Activated CD4-positive, alpha-beta T cell treated with anti-CD3 and anti-CD28 coated beads for 36 hours (primary cell): ENCODE measurements at regions not wholly inside any gene's neighbourhood (a gene's known extent, or its start where the extent isn't known, plus 50 kb on each side); places are given as distances from the start of the nearest gene placed in this dataset.
"Not testable (repeated sequence)": the region's sequence is repeated elsewhere in the genome, so short reads cannot be mapped to it uniquely, and the experiment has no call there.

Source experiments
- ATAC-seq: fragments of 200-7000 bp; cut with Tn5 transposase; one replicate; pipeline ENCODE4 v1.10.0; 2021; ENCODE audit warnings: mild to moderate bottlenecking, moderate library complexity
- CTCF ChIA-PET: fragments of 350-600 bp; sonication (Branson Sonifier 250); formaldehyde crosslinking; loops from one replicate; lab custom pipeline; 2021; ENCODE audit warnings: antibody characterized with exemption; lab: Charles Lee
- POLR2A ChIA-PET: fragments of 350-600 bp; sonication (Branson Sonifier 250); formaldehyde crosslinking; loops from one replicate; lab custom pipeline; 2021; ENCODE audit warnings: antibody characterized with exemption, inconsistent platforms; lab: Charles Lee
- DNase-seq: peaks from one replicate; pipeline ENCODE4 v3.0.0-alpha.2; 2020
- H3K27ac Mint-ChIP-seq: one replicate; pipeline ENCODE4 v1.8.0; 2021; ENCODE audit warnings: mixed read lengths
- H3K27me3 Mint-ChIP-seq: one replicate; pipeline ENCODE4 v1.8.0; 2021; ENCODE audit warnings: mixed read lengths
- H3K36me3 Mint-ChIP-seq: one replicate; pipeline ENCODE4 v1.8.0; 2021; ENCODE audit warnings: low read depth, mixed read lengths
- H3K4me1 Mint-ChIP-seq: one replicate; pipeline ENCODE4 v1.8.0; 2021; ENCODE audit warnings: mixed read lengths
- H3K4me3 Mint-ChIP-seq: one replicate; pipeline ENCODE4 v1.8.0; 2021; ENCODE audit warnings: mild to moderate bottlenecking, moderate library complexity, mixed read lengths
- H3K9me3 Mint-ChIP-seq: one replicate; pipeline ENCODE4 v1.8.0; 2021; ENCODE audit warnings: low read depth, mixed read lengths
- intact Hi-C, 2 experiments: fragments of 100-400 bp; cut with DNase I in 1 of 2; cut with micrococcal nuclease in 1 of 2; formaldehyde crosslinking; loops; one replicate each; pipeline versions ENCODE4 v1.14.2 to v1.15.1; 2022 to 2024; cut with DNase I, micrococcal nuclease

DNA sequence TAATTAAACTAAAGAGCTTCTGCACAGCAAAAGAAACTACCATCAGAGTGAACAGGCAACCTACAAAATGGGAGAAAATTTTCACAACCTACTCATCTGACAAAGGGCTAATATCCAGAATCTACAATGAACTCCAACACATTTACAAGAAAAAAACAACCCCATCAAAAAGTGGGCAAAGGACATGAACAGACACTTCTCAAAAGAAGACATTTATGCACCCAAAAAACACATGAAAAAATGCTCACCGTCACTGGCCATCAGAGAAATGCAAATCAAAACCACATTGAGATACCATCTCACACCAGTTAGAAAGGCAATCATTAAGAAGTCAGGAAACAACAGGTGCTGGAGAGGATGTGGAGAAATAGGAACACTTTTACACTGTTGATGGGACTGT is 247.6 kb downstream of the FZD1 start:
- H3K9me3 Mint-ChIP-seq, H3K4me3 Mint-ChIP-seq, POLR2A ChIA-PET, H3K27ac Mint-ChIP-seq, H3K4me1 Mint-ChIP-seq, intact Hi-C loops, H3K27me3 Mint-ChIP-seq, CTCF ChIA-PET, ATAC-seq, H3K36me3 Mint-ChIP-seq, DNase-seq: not testable (repeated sequence)

DNA sequence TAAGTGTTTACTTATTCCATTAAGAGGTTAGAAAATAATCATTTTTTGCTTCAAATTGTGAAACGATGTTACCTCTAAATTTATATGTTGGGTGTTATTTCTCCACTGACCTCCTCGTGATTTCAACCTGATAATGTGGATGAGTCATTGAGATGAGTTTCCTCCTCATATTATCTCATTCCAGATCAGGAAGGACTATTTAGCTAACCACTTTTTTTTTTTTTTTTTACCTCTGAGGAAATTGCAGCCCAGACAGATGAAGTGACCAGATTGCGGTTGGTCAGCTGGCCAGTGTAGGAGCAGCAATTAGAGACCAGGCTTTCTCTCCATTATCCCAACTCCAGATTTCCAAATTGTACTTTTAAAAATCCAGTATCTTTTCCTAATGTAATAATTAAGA is 248.7 kb downstream of the FZD1 start:
- no peak for DNase-seq
- ChIA-PET POLR2A (no interaction called here), CTCF (no interaction called here)
- no peak for ATAC-seq
- H3K27ac Mint-ChIP-seq: no peak overlapping the region
- peaks cover 3% of the 10 kb centered on the region for H3K9me3 Mint-ChIP-seq
- no peaks in the 10 kb centered on the region for H3K36me3 Mint-ChIP-seq
- H3K4me1 Mint-ChIP-seq: no peaks in the 10 kb centered on the region
- no peak overlapping the region for H3K4me3 Mint-ChIP-seq
- no peaks in the 10 kb centered on the region for H3K27me3 Mint-ChIP-seq
- intact Hi-C loops: no loop called here

DNA sequence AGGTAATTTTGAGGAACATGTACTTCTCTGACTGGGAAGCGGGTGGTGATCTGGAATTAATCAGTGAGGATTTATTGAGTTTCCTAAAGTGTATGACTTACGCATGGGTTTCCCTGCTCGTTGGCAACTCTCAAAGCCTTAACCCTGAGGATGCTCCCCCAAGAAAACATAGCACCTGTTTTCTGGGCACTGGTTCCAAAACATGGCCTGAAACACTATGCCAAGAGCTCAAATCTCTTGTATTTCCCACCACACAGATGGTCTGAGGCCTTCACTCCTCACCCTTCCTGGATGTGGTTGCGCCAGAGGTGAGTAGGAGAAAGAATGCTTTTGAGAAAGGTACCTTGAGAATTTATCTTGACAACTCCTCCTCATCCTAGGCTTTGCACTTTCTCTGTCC is 250.4 kb downstream of the FZD1 start:
- intact Hi-C loops: no loop called here
- Mint-ChIP-seq H3K4me3 (no peak overlapping the region), H3K27ac (no peak overlapping the region), H3K36me3 (no peaks in the 10 kb centered on the region), H3K27me3 (peaks cover 3% of the 10 kb centered on the region), H3K4me1 (no peaks in the 10 kb centered on the region), H3K9me3 (peaks cover 2% of the 10 kb centered on the region)
- no peak for DNase-seq
- ChIA-PET CTCF (no interaction called here), POLR2A (no interaction called here)
- no peak for ATAC-seq

- ChIA-PET CTCF (no interaction called here), POLR2A (no interaction called here)
- intact Hi-C loops: no loop called here
- Mint-ChIP-seq H3K27me3 (peaks cover 3% of the 10 kb centered on the region), H3K27ac (no peak overlapping the region), H3K9me3 (peaks cover 2% of the 10 kb centered on the region), H3K4me1 (no peaks in the 10 kb centered on the region), H3K4me3 (no peak overlapping the region), H3K36me3 (no peaks in the 10 kb centered on the region)
- DNase-seq (no peak), ATAC-seq (no peak)
These were observed 251.7 kb downstream of the FZD1 start for GRCh38 chr7:91515961-91516360.

- Mint-ChIP-seq H3K4me3 (no peak overlapping the region), H3K27me3 (peaks cover 3% of the 10 kb centered on the region), H3K27ac (no peak overlapping the region), H3K4me1 (no peaks in the 10 kb centered on the region), H3K36me3 (no peaks in the 10 kb centered on the region), H3K9me3 (no peaks in the 10 kb centered on the region)
- ChIA-PET CTCF (interaction anchor here (0.8 kb wide), 1 partner anchor 906 kb away, joined by 3 read pairs; no protein-coding TSS in a partner anchor), POLR2A (no interaction called here)
- intact Hi-C loops: no loop called here
- ATAC-seq (no peak), DNase-seq (no peak)
These were observed 253.1 kb downstream of the FZD1 start for GRCh38 chr7:91517201-91517785.

DNA sequence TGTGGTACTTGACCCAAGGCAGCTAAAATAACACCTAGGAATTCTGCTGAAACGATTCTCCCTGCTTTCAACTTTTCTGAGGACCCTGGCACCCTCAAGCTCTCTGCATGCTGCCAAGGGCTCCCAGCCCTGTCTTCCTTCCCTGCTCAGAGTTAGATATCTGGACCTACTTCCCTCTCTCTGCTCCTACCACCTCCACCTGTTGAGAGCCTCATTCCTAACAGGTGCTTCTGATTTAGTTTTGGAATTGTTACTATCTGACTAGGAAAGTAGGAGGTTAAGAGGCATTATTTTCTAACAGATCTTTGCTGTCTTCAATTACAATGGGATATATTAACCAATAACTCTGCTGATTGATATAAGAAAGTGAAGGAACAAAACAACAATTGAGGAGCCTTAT is 253.8 kb downstream of the FZD1 start:
- ATAC-seq (no peak), DNase-seq (no peak)
- Mint-ChIP-seq H3K27me3 (peaks cover 3% of the 10 kb centered on the region), H3K4me1 (no peaks in the 10 kb centered on the region), H3K27ac (no peak overlapping the region), H3K4me3 (no peak overlapping the region), H3K9me3 (no peaks in the 10 kb centered on the region), H3K36me3 (no peaks in the 10 kb centered on the region)
- intact Hi-C loops: no loop called here
- ChIA-PET CTCF (interaction anchor here (0.8 kb wide), 1 partner anchor 906 kb away, joined by 3 read pairs; no protein-coding TSS in a partner anchor), POLR2A (no interaction called here)

GRCh38 chr7:91519241-91520158 is 255.3 kb downstream of the FZD1 start:
- no peak for ATAC-seq
- Mint-ChIP-seq H3K4me1 (no peaks in the 10 kb centered on the region), H3K27me3 (peaks cover 3% of the 10 kb centered on the region), H3K4me3 (no peak overlapping the region), H3K36me3 (no peaks in the 10 kb centered on the region), H3K9me3 (no peaks in the 10 kb centered on the region), H3K27ac (no peak overlapping the region)
- POLR2A ChIA-PET: no interaction called here
- CTCF ChIA-PET: no interaction called here
- DNase-seq: no peak
- intact Hi-C loops: no loop called here

DNA sequence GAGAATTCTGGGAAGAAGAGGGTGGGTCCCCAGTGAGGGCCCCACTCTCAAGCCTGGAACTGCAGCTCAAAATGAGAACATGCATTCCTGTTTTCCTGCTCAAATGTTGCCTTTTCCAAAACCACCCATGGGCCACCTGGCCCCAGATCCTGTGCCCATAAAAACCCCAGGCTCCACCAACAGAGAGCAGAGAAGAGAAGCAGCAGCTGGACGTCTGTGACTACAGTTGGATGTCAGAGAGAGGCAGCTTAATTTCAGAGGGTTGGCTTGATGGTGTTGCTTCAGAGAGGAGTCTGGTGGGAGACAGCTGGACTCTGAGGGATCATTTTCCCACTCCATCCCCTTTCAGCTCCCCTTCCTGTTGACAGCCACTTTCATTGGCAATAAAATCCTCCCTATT is 256.4 kb downstream of the FZD1 start:
- Mint-ChIP-seq H3K4me1 (no peaks in the 10 kb centered on the region), H3K27me3 (peaks cover 3% of the 10 kb centered on the region), H3K27ac (no peak overlapping the region), H3K9me3 (no peaks in the 10 kb centered on the region), H3K36me3 (no peaks in the 10 kb centered on the region), H3K4me3 (no peak overlapping the region)
- no peak for ATAC-seq
- ChIA-PET CTCF (no interaction called here), POLR2A (interaction anchor here (0.7 kb wide), 1 partner anchor 36 kb away, joined by 3 read pairs; no protein-coding TSS in a partner anchor)
- no peak for DNase-seq
- intact Hi-C loops: no loop called here

DNA sequence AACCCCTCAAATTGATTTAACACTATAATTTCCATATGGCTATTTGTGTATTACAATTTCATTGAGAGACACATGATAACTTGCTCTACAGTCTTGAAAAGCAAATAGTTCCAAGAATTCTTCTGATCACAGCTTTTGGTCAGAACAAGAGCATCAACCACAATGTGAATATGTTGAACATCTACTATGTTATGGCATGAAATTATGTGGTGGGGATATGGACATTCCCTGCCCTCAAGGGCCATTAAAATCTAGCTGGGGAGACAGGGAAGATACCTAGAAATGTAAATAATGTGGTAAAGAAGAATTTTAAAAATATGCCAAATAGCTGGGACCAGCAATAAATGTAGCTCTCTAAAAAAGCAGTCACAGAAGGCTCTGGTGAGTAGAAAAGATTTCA is 262.2 kb downstream of the FZD1 start:
- DNase-seq (no peak), ATAC-seq (no peak)
- intact Hi-C loops: no loop called here
- Mint-ChIP-seq H3K4me1 (no peaks in the 10 kb centered on the region), H3K9me3 (peaks cover 16% of the 10 kb centered on the region), H3K27ac (no peak overlapping the region), H3K4me3 (no peak overlapping the region), H3K36me3 (no peaks in the 10 kb centered on the region), H3K27me3 (no peaks in the 10 kb centered on the region)
- ChIA-PET POLR2A (no interaction called here), CTCF (interaction anchor here (0.7 kb wide), 1 partner anchor 66 kb away, joined by 3 read pairs; no protein-coding TSS in a partner anchor)

GRCh38 chr7:91527460-91527859 is 263.2 kb downstream of the FZD1 start:
- no peaks in the 10 kb centered on the region for H3K4me1 Mint-ChIP-seq
- no peak overlapping the region for H3K27ac Mint-ChIP-seq
- H3K9me3 Mint-ChIP-seq: peaks cover 20% of the 10 kb centered on the region
- H3K27me3 Mint-ChIP-seq: no peaks in the 10 kb centered on the region
- H3K4me3 Mint-ChIP-seq: no peak overlapping the region
- CTCF ChIA-PET: interaction anchor here (0.6 kb wide), 1 partner anchor 252 kb away, joined by 3 read pairs; no protein-coding TSS in a partner anchor
- POLR2A ChIA-PET: no interaction called here
- intact Hi-C loops: no loop called here
- DNase-seq (no peak), ATAC-seq (no peak)
- no peaks in the 10 kb centered on the region for H3K36me3 Mint-ChIP-seq

DNA sequence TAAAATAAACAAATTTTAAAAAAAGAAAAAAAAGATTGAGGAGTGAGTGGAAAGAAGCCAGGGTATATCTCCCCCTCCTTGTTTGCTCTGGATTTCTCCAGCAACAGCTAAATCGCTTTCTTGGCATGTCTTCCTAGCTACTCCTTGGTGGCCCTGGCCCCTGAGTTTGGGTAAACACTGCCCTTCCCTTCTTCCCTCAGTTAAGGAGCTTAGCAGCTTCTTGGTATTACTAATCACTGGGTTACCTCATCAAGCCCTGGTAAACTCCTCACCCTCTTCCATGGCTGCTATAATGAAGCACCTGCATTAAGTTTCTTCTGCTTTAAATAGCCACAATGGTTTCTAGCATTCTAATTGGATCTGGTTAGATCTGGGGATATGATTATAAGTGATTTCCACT is 269.8 kb downstream of the FZD1 start:
- Mint-ChIP-seq H3K4me1 (no peaks in the 10 kb centered on the region), H3K9me3 (peaks cover 19% of the 10 kb centered on the region), H3K4me3 (no peak overlapping the region), H3K27me3 (no peaks in the 10 kb centered on the region), H3K27ac (no peak overlapping the region), H3K36me3 (no peaks in the 10 kb centered on the region)
- ATAC-seq (no peak), DNase-seq (no peak)
- ChIA-PET CTCF (no interaction called here), POLR2A (no interaction called here)
- intact Hi-C loops: no loop called here
